Prostate gland (tissue), 2 donors: ENCODE measurements at regions not wholly inside any gene's neighbourhood (a gene's known extent, or its start where the extent isn't known, plus 50 kb on each side); places are given as distances from the start of the nearest gene placed in this dataset.

Experiments used
- DNase-seq: peaks from one replicate; pipeline ENCODE4 v3.0.0-alpha.2; 2019; ENCODE audit warnings: low spot score
- H3K27ac ChIP-seq, 2 donors: fragments of 200-600 bp; sonication (generic); 2 replicates each; pipeline ENCODE4 v1.5.1; 2017 to 2019
- H3K27me3 ChIP-seq: fragments of 200-600 bp; sonication (generic); replicated peaks from 2 replicates; pipeline ENCODE4 v1.5.1; 2019; ENCODE audit not compliant: insufficient read depth
- H3K36me3 ChIP-seq, 2 donors: fragments of 200-600 bp; sonication (generic); 1 replicate in 1 of 2; 2 replicates in 1 of 2; pipeline versions ENCODE4 v1.5.1 to v1.8.1; 2017 to 2019
- H3K4me1 ChIP-seq: fragments of 200-600 bp; sonication (generic); replicated peaks from 2 replicates; pipeline ENCODE4 v1.5.1; 2019
- H3K4me3 ChIP-seq, 2 donors: fragments of 200-600 bp; sonication (generic); 2 replicates each; pipeline ENCODE4 v1.5.1; 2017 to 2019
- H3K9me3 ChIP-seq: fragments of 200-600 bp; sonication (generic); 2 replicates; pipeline ENCODE4 v1.5.1; 2017
- CTCF ChIP-seq, 4 experiments: fragments of 200-600 bp in 2 of 4; fragments of 450-650 bp in 2 of 4; sonication (generic) in 2 of 4; IDR thresholded peaks; 1 replicate in 3 of 4; 2 replicates in 1 of 4; pipeline ENCODE4 v1.5.1; 2016 to 2019; ENCODE audit warnings: antibody characterized with exemption in 4 of 4, mild to moderate bottlenecking in 2 of 4, moderate library complexity in 2 of 4
- POLR2A ChIP-seq: fragments of 450-650 bp; IDR thresholded peaks from one replicate; pipeline ENCODE4 v1.6.1; 2016; ENCODE audit warnings: antibody characterized with exemption, mild to moderate bottlenecking
- POLR2AphosphoS5 ChIP-seq: sonication (generic); formaldehyde crosslinking; IDR thresholded peaks from one replicate; pipeline ENCODE4 v1.6.1; 2017; ENCODE audit warnings: antibody characterized with exemption
- WGBS: methylation state at CpG from one replicate; pipeline ENCODE4 v1.1.5; 2018; 5-methylcytosine and 5-hydroxymethylcytosine counted together
- intact Hi-C: fragments of 100-400 bp; cut with DNase I; formaldehyde crosslinking; loops from one replicate; pipeline ENCODE4 v1.14.2; 2022

- Histone ChIP-seq H3K27me3 (no peaks in the 10 kb centered on the region), H3K27ac (no peak overlapping the region), H3K9me3 (no peaks in the 10 kb centered on the region), H3K36me3 (no peaks in the 10 kb centered on the region), H3K4me1 (no peaks in the 10 kb centered on the region), H3K4me3 (no peak overlapping the region)
- 74% methylated on average over 3 of the region's 3 CpGs for WGBS
- intact Hi-C loops: no loop called here
- no peak for DNase-seq
- TF ChIP-seq CTCF (IDR thresholded peaks at IDR 0.05) (no peak), POLR2A (no peak), POLR2AphosphoS5 (no peak)
These were observed 404.9 kb downstream of the FLRT2 start for GRCh38 chr14:85934886-85935254.

GRCh38 chr14:85934123-85934885, 404.4 kb downstream of the FLRT2 start:
- no peaks in the 10 kb centered on the region for H3K36me3 ChIP-seq
- H3K27ac ChIP-seq: no peak overlapping the region
- H3K9me3 ChIP-seq: no peaks in the 10 kb centered on the region
- intact Hi-C loops: no loop called here
- H3K4me1 ChIP-seq: no peaks in the 10 kb centered on the region
- DNase-seq: no peak
- no peak overlapping the region for H3K4me3 ChIP-seq
- H3K27me3 ChIP-seq: no peaks in the 10 kb centered on the region
- TF ChIP-seq CTCF (IDR thresholded peaks at IDR 0.05) (no peak), POLR2AphosphoS5 (no peak), POLR2A (no peak)
- WGBS: 80% methylated on average over 12 of the region's 12 CpGs

- no peak for DNase-seq
- Histone ChIP-seq H3K27me3 (no peaks in the 10 kb centered on the region), H3K9me3 (no peaks in the 10 kb centered on the region), H3K27ac (no peak overlapping the region), H3K36me3 (no peaks in the 10 kb centered on the region), H3K4me3 (no peak overlapping the region), H3K4me1 (no peaks in the 10 kb centered on the region)
- 85% methylated on average over 3 of the region's 3 CpGs for WGBS
- intact Hi-C loops: no loop called here
- TF ChIP-seq POLR2A (no peak), POLR2AphosphoS5 (no peak), CTCF (IDR thresholded peaks at IDR 0.05) (no peak)
These were observed 391.3 kb downstream of the FLRT2 start for GRCh38 chr14:85921241-85921640.

- TF ChIP-seq POLR2AphosphoS5 (no peak), POLR2A (no peak)
- 78% methylated on average over 4 of the region's 4 CpGs for WGBS
- Histone ChIP-seq H3K9me3 (no peaks in the 10 kb centered on the region), H3K36me3 (no peaks in the 10 kb centered on the region), H3K4me3 (no peak overlapping the region), H3K27ac (no peak overlapping the region), H3K27me3 (no peaks in the 10 kb centered on the region), H3K4me1 (no peaks in the 10 kb centered on the region)
- DNase-seq: no peak
- intact Hi-C loops: no loop called here
These were observed 387.8 kb downstream of the FLRT2 start for GRCh38 chr14:85917716-85918115.

GRCh38 chr14:85915711-85916110, 385.8 kb downstream of the FLRT2 start:
- Histone ChIP-seq H3K27me3 (no peaks in the 10 kb centered on the region), H3K27ac (no peak overlapping the region), H3K4me1 (no peaks in the 10 kb centered on the region), H3K36me3 (no peaks in the 10 kb centered on the region), H3K4me3 (no peak overlapping the region), H3K9me3 (no peaks in the 10 kb centered on the region)
- intact Hi-C loops: no loop called here
- TF ChIP-seq CTCF (IDR thresholded peaks at IDR 0.05): no peak
- TF ChIP-seq POLR2AphosphoS5: no peak
- TF ChIP-seq POLR2A: no peak
- no peak for DNase-seq
- WGBS: 91% methylated on average over 2 of the region's 2 CpGs
